H9 (cell line): ENCODE measurements at regions not wholly inside any gene's neighbourhood (a gene's known extent, or its start where the extent isn't known, plus 50 kb on each side); places are given as distances from the start of the nearest gene placed in this dataset.

Source experiments
- DNase-seq: peaks from one replicate; pipeline ENCODE4 v3.0.0-alpha.2; 2017
- H2AFZ ChIP-seq: one replicate; pipeline ENCODE4 v1.6.1; 2013; ENCODE audit warnings: mild to moderate bottlenecking, low read length, control low read depth, moderate library complexity
- H2AK5ac ChIP-seq: 2 replicates; pipeline ENCODE4 v1.6.1; 2013; ENCODE audit warnings: low read length, control low read depth, mixed read lengths; ENCODE audit not compliant: insufficient read length
- H2BK120ac ChIP-seq: one replicate; pipeline ENCODE4 v1.6.1; 2013; ENCODE audit warnings: low read depth, mild to moderate bottlenecking, low read length, control low read depth, inconsistent platforms; ENCODE audit not compliant: poor library complexity, severe bottlenecking
- H2BK12ac ChIP-seq: 2 replicates; pipeline ENCODE4 v1.6.1; 2013; ENCODE audit warnings: low read length, control low read depth, mixed read lengths, low read depth; ENCODE audit not compliant: insufficient read length
- H2BK15ac ChIP-seq: 2 replicates; pipeline ENCODE4 v1.6.1; 2013; ENCODE audit warnings: low read depth, low read length, control low read depth
- H2BK20ac ChIP-seq: one replicate; pipeline ENCODE4 v1.6.1; 2013; ENCODE audit warnings: low read depth, mild to moderate bottlenecking, low read length, control low read depth, inconsistent platforms; ENCODE audit not compliant: poor library complexity, severe bottlenecking
- H2BK5ac ChIP-seq: 2 replicates; pipeline ENCODE4 v1.6.1; 2013; ENCODE audit warnings: low read length, control low read depth, mixed read lengths; ENCODE audit not compliant: insufficient read length
- H3K14ac ChIP-seq: 2 replicates; pipeline ENCODE4 v1.6.1; 2013; ENCODE audit warnings: low read length, control low read depth; ENCODE audit not compliant: insufficient read depth
- H3K18ac ChIP-seq: 2 replicates; pipeline ENCODE4 v1.6.1; 2013; ENCODE audit warnings: low read depth, mild to moderate bottlenecking, mixed read lengths, low read length, control low read depth; ENCODE audit not compliant: insufficient read length
- H3K23ac ChIP-seq: 2 replicates; pipeline ENCODE4 v1.6.1; 2013; ENCODE audit warnings: low read length, control low read depth, mixed read lengths, low read depth; ENCODE audit not compliant: insufficient read length
- H3K23me2 ChIP-seq: 2 replicates; pipeline ENCODE4 v1.6.1; 2013; ENCODE audit warnings: low read depth, mild to moderate bottlenecking, mixed read lengths, low read length, control low read depth; ENCODE audit not compliant: insufficient read length, poor library complexity, severe bottlenecking
- H3K27ac ChIP-seq: 2 replicates; pipeline ENCODE4 v1.5.1; 2013; ENCODE audit warnings: low read length, control low read depth, mixed read lengths, low read depth; ENCODE audit not compliant: insufficient read length
- H3K27me3 ChIP-seq: 2 replicates; pipeline ENCODE4 v1.6.1; 2013; ENCODE audit warnings: low read length, control low read depth, inconsistent platforms; ENCODE audit not compliant: insufficient read depth
- H3K4ac ChIP-seq: 2 replicates; pipeline ENCODE4 v1.6.1; 2013; ENCODE audit warnings: low read depth, mild to moderate bottlenecking, control low read depth, inconsistent platforms, low read length, moderate library complexity
- H3K4me1 ChIP-seq: 2 replicates; pipeline ENCODE4 v1.6.1; 2013; ENCODE audit warnings: low read length, control low read depth, inconsistent platforms; ENCODE audit not compliant: insufficient read depth
- H3K4me2 ChIP-seq: 2 replicates; pipeline ENCODE4 v1.6.1; 2013; ENCODE audit warnings: low read length, control low read depth, mixed read lengths; ENCODE audit not compliant: insufficient read length, insufficient read depth
- H3K56ac ChIP-seq: 2 replicates; pipeline ENCODE4 v1.6.1; 2013; ENCODE audit warnings: low read depth, mild to moderate bottlenecking, mixed read lengths, low read length, control low read depth; ENCODE audit not compliant: insufficient read length
- H3K79me1 ChIP-seq: 2 replicates; pipeline ENCODE4 v1.6.1; 2013; ENCODE audit warnings: low read depth, mild to moderate bottlenecking, moderate library complexity, low read length, control low read depth, inconsistent platforms; ENCODE audit not compliant: insufficient read depth, poor library complexity, severe bottlenecking
- H3K79me2 ChIP-seq: 2 replicates; pipeline ENCODE4 v1.6.1; 2013; ENCODE audit warnings: low read length, control low read depth, inconsistent platforms; ENCODE audit not compliant: insufficient read depth
- H3K9ac ChIP-seq: 2 replicates; pipeline ENCODE4 v1.6.1; 2013; ENCODE audit warnings: low read length, control low read depth, mixed read lengths; ENCODE audit not compliant: insufficient read length; ENCODE audit errors: extremely low read depth
- H3K9me3 ChIP-seq: one replicate; pipeline ENCODE4 v1.6.1; 2013; ENCODE audit warnings: low read depth, low read length, inconsistent platforms; ENCODE audit not compliant: control insufficient read depth
- H3T11ph ChIP-seq: one replicate; pipeline ENCODE4 v1.6.1; 2013; ENCODE audit warnings: mild to moderate bottlenecking, low read length, control low read depth, inconsistent platforms
- H4K20me1 ChIP-seq: one replicate; pipeline ENCODE4 v1.6.1; 2013; ENCODE audit not compliant: control insufficient read depth, insufficient read length, insufficient read depth
- H4K5ac ChIP-seq: 2 replicates; pipeline ENCODE4 v1.6.1; 2013; ENCODE audit warnings: low read depth, mild to moderate bottlenecking, mixed read lengths, low read length, control low read depth; ENCODE audit not compliant: insufficient read length
- H4K8ac ChIP-seq: replicated peaks from 2 replicates; pipeline ENCODE4 v1.6.1; 2013; ENCODE audit warnings: low read length, control low read depth, mixed read lengths, low read depth; ENCODE audit not compliant: insufficient read length
- H4K91ac ChIP-seq: 2 replicates; pipeline ENCODE4 v1.6.1; 2013; ENCODE audit warnings: low read depth, mild to moderate bottlenecking, moderate library complexity, mixed read lengths, low read length, control low read depth; ENCODE audit not compliant: insufficient read length
- H3K27ac Mint-ChIP-seq, 3 experiments: 2 replicates in 2 of 3; 3 replicates in 1 of 3; pipeline ENCODE4 v1.8.0; 2020 to 2021; ENCODE audit warnings: mixed read lengths in 3 of 3, mild to moderate bottlenecking in 1 of 3, moderate library complexity in 1 of 3
- H3K27me3 Mint-ChIP-seq: 2 replicates; pipeline ENCODE4 v1.8.0; 2021; ENCODE audit warnings: low read depth, mild to moderate bottlenecking, moderate library complexity, mixed read lengths
- H3K36me3 Mint-ChIP-seq, 3 experiments: 2 replicates in 2 of 3; 3 replicates in 1 of 3; pipeline ENCODE4 v1.8.0; 2020 to 2021; ENCODE audit warnings: low read depth in 3 of 3, mixed read lengths in 3 of 3; ENCODE audit not compliant: insufficient read depth in 1 of 3
- H3K4me1 Mint-ChIP-seq, 2 experiments: 2 replicates each; pipeline ENCODE4 v1.8.0; 2020; ENCODE audit warnings: mixed read lengths in 2 of 2
- H3K4me3 Mint-ChIP-seq, 2 experiments: 2 replicates in 1 of 2; 3 replicates in 1 of 2; pipeline ENCODE4 v1.8.0; 2020 to 2021; ENCODE audit warnings: mild to moderate bottlenecking in 2 of 2, mixed read lengths in 2 of 2, moderate library complexity in 1 of 2
- H3K9me3 Mint-ChIP-seq, 2 experiments: 2 replicates in 1 of 2; 3 replicates in 1 of 2; pipeline ENCODE4 v1.8.0; 2020; ENCODE audit warnings: mild to moderate bottlenecking in 2 of 2, mixed read lengths in 2 of 2, moderate library complexity in 1 of 2
- CTCF ChIP-seq: fragments of 200-600 bp; sonication (generic); conservative IDR thresholded peaks from 3 replicates; pipeline ENCODE4 v1.8.0; 2021; ENCODE audit warnings: antibody characterized with exemption, mild to moderate bottlenecking
- WGBS: extraction: QIAGEN DNeasy Blood & Tissue Kit; methylation state at CpG from one replicate; pipeline ENCODE4 v1.1.7; 2013; ENCODE audit warnings: missing lambda C conversion rate, low lambda C conversion rate, mixed read lengths; ENCODE audit not compliant: insufficient read length; ENCODE audit errors: extremely low coverage; 5-methylcytosine and 5-hydroxymethylcytosine counted together

- Histone ChIP-seq H3T11ph (no peak overlapping the region), H3K27ac (no peak overlapping the region), H2AFZ (no peak overlapping the region), H3K9ac (no peak overlapping the region), H3K4me2 (no peak overlapping the region), H2BK5ac (no peak overlapping the region), H3K14ac (no peak overlapping the region), H4K91ac (no peak overlapping the region), H3K27me3 (no peaks in the 10 kb centered on the region), H3K9me3 (no peaks in the 10 kb centered on the region), H3K79me1 (no peaks in the 10 kb centered on the region), H3K4me1 (no peaks in the 10 kb centered on the region), H2BK15ac (no peak overlapping the region), H2BK20ac (no peak overlapping the region), H3K18ac (no peak overlapping the region), H2BK120ac (no peak overlapping the region), H2AK5ac (no peak overlapping the region), H4K20me1 (no peaks in the 10 kb centered on the region), H3K23ac (no peak overlapping the region), H4K5ac (no peak overlapping the region), H3K23me2 (no peaks in the 10 kb centered on the region), H2BK12ac (no peak overlapping the region), H3K79me2 (no peaks in the 10 kb centered on the region), H3K4ac (no peak overlapping the region), H4K8ac (no peak overlapping the region), H3K56ac (no peak overlapping the region)
- TF ChIP-seq CTCF, result no peak
- Mint-ChIP-seq H3K9me3 (no peaks in the 10 kb centered on the region), H3K4me1 (no peaks in the 10 kb centered on the region), H3K4me3 (no peak overlapping the region), H3K36me3 (no peaks in the 10 kb centered on the region), H3K27me3 (no peaks in the 10 kb centered on the region), H3K27ac (no peak overlapping the region)
- WGBS, result no CpG with 5 or more reads among the region's 2 CpGs
- DNase-seq, result no peak
Observed at GRCh38 chr6:147958683-147959082, 384.0 kb upstream of the SASH1 start.
